NCI-H460 (cell line): ENCODE measurements at regions not wholly inside any gene's neighbourhood (a gene's known extent, or its start where the extent isn't known, plus 50 kb on each side); places are given as distances from the start of the nearest gene placed in this dataset.
A peak's percentile ranks its signal among the peaks of the same experiment; 100 is the strongest.
"Not testable (repeated sequence)": the region's sequence is repeated elsewhere in the genome, so short reads cannot be mapped to it uniquely, and the experiment has no call there.

Source experiments
- DNase-seq: peaks from one replicate; pipeline ENCODE4 v3.0.0-alpha.2; 2016; ENCODE audit warnings: low read depth; ENCODE audit errors: extremely low read depth

- no peak for DNase-seq
These were observed 933.8 kb downstream of the TMEM121 start for GRCh38 chr14:106459971-106460730.

- DNase-seq: no peak
These were observed 934.5 kb downstream of the TMEM121 start for GRCh38 chr14:106460916-106461315.

GRCh38 chr14:106466483-106466882, 940.1 kb downstream of the TMEM121 start:
- not testable (repeated sequence) for DNase-seq

- DNase-seq: not testable (repeated sequence)
These were observed 942.5 kb downstream of the TMEM121 start for GRCh38 chr14:106468869-106469268.

- DNase-seq: not testable (repeated sequence)
These were observed 943.6 kb downstream of the TMEM121 start for GRCh38 chr14:106470028-106470427.

- DNase-seq: not testable (repeated sequence)
These were observed 948.1 kb downstream of the TMEM121 start for GRCh38 chr14:106474261-106475028.

- DNase-seq: not testable (repeated sequence)
These were observed 948.8 kb downstream of the TMEM121 start for GRCh38 chr14:106475214-106475613.

- not testable (repeated sequence) for DNase-seq
These were observed 951.2 kb downstream of the TMEM121 start for GRCh38 chr14:106477600-106477999.

GRCh38 chr14:106480287-106480686, 953.9 kb downstream of the TMEM121 start:
- DNase-seq: not testable (repeated sequence)

GRCh38 chr14:106482213-106482612, 955.8 kb downstream of the TMEM121 start:
- DNase-seq: not testable (repeated sequence)

- DNase-seq: no peak
These were observed 961.2 kb downstream of the TMEM121 start for GRCh38 chr14:106487600-106487999.

GRCh38 chr14:106488291-106488690, 961.9 kb downstream of the TMEM121 start:
- no peak for DNase-seq

GRCh38 chr14:106489112-106489881, 962.9 kb downstream of the TMEM121 start:
- DNase-seq: no peak

- no peak for DNase-seq
These were observed 964.1 kb downstream of the TMEM121 start for GRCh38 chr14:106490442-106490841.

- peak; percentile 18 for DNase-seq
These were observed 965.5 kb downstream of the TMEM121 start for GRCh38 chr14:106491851-106492250.

- DNase-seq: no peak
These were observed 967.8 kb downstream of the TMEM121 start for GRCh38 chr14:106493962-106494823.

GRCh38 chr14:106500571-106500970, 974.2 kb downstream of the TMEM121 start:
- no peak for DNase-seq

GRCh38 chr14:106501898-106502297, 975.5 kb downstream of the TMEM121 start:
- DNase-seq: no peak

- DNase-seq: no peak
These were observed 979.0 kb downstream of the TMEM121 start for GRCh38 chr14:106505366-106505765.

- no peak for DNase-seq
These were observed 980.5 kb downstream of the TMEM121 start for GRCh38 chr14:106506881-106507305.
